PC-3 (cell line): ENCODE measurements at regions not wholly inside any gene's neighbourhood (a gene's known extent, or its start where the extent isn't known, plus 50 kb on each side); places are given as distances from the start of the nearest gene placed in this dataset.

Experiments
- ATAC-seq: fragments of 200-7000 bp; cut with Tn5 transposase; 2 replicates; pipeline ENCODE4 v1.9.1; 2020; ENCODE audit warnings: mild to moderate bottlenecking, moderate library complexity
- BruUV-seq: library from RNA; stranded (reverse); fragments of 400-500 nt; replicated peaks from 2 replicates; lab custom pipeline; 2021; lab: Mats Ljungman, UMichigan
- CTCF ChIA-PET: fragments of 300-600 bp; sonication (Branson Sonifier 250); formaldehyde crosslinking; loops from one replicate; lab custom pipeline; 2022; ENCODE audit warnings: antibody characterized with exemption; lab: Charles Lee
- POLR2A ChIA-PET: fragments of 300-600 bp; sonication (Branson Sonifier 250); formaldehyde crosslinking; loops from one replicate; lab custom pipeline; 2022; ENCODE audit warnings: antibody characterized with exemption; ENCODE audit not compliant: unreplicated experiment; lab: Charles Lee
- DNase-seq: peaks from one replicate; pipeline ENCODE4 v3.0.0-alpha.2; 2015
- H2AFZ ChIP-seq: fragments of 300-600 bp; sonication (generic); 2 replicates; pipeline ENCODE4 v1.6.0; 2016; ENCODE audit warnings: antibody characterized with exemption, low read length
- H3F3A ChIP-seq: fragments of 300-600 bp; sonication (generic); one replicate; pipeline ENCODE4 v1.6.0; 2017; ENCODE audit warnings: antibody characterized with exemption, low read length, control low read depth, mild to moderate bottlenecking; ENCODE audit not compliant: unreplicated experiment
- H3K27ac ChIP-seq: fragments of 300-600 bp; sonication (generic); 2 replicates; pipeline ENCODE4 v1.5.1; 2016; ENCODE audit warnings: mild to moderate bottlenecking, low read length
- H3K27me3 ChIP-seq: fragments of 300-600 bp; sonication (generic); 2 replicates; pipeline ENCODE4 v1.6.1; 2016; ENCODE audit warnings: low read length, mixed read lengths
- H3K36me3 ChIP-seq: fragments of 300-600 bp; sonication (generic); 2 replicates; pipeline ENCODE4 v1.6.1; 2016; ENCODE audit warnings: low read depth, mixed run types, low read length, mixed read lengths
- H3K4me1 ChIP-seq: fragments of 300-600 bp; sonication (generic); 2 replicates; pipeline ENCODE4 v1.5.1; 2016; ENCODE audit warnings: low read length; ENCODE audit not compliant: insufficient read depth
- H3K4me2 ChIP-seq: fragments of 300-600 bp; sonication (generic); 2 replicates; pipeline ENCODE4 v1.6.0; 2016; ENCODE audit warnings: low read length
- H3K4me3 ChIP-seq: fragments of 300-600 bp; sonication (generic); 2 replicates; pipeline ENCODE4 v1.5.1; 2016; ENCODE audit warnings: mild to moderate bottlenecking, low read length, mixed read lengths
- H3K79me2 ChIP-seq: fragments of 300-600 bp; sonication (generic); 2 replicates; pipeline ENCODE4 v1.6.1; 2017; ENCODE audit warnings: low read length, mixed read lengths
- H3K9ac ChIP-seq: fragments of 300-600 bp; sonication (generic); 2 replicates; pipeline ENCODE4 v1.6.0; 2016; ENCODE audit warnings: mild to moderate bottlenecking, low read length
- H3K9me2 ChIP-seq: fragments of 300-600 bp; sonication (generic); replicated peaks from 2 replicates; pipeline ENCODE4 v1.6.1; 2016; ENCODE audit warnings: mixed run types, low read length, mixed read lengths
- H3K9me3 ChIP-seq: fragments of 300-600 bp; sonication (generic); 2 replicates; pipeline ENCODE4 v1.6.1; 2016; ENCODE audit warnings: low read length, mixed read lengths
- H4K20me1 ChIP-seq: fragments of 300-600 bp; sonication (generic); 2 replicates; pipeline ENCODE4 v1.6.1; 2016; ENCODE audit warnings: low read length, mixed read lengths
- EZH2 ChIP-seq: fragments of 300-600 bp; sonication (generic); IDR thresholded peaks from one replicate; pipeline ENCODE4 v1.6.1; 2017; ENCODE audit warnings: antibody characterized with exemption, mild to moderate bottlenecking, low read length; ENCODE audit not compliant: unreplicated experiment
- EZH2phosphoT487 ChIP-seq: fragments of 300-600 bp; sonication (generic); IDR thresholded peaks from 2 replicates; pipeline ENCODE4 v1.6.1; 2018; ENCODE audit warnings: mild to moderate bottlenecking, antibody characterized with exemption, low read length, borderline replicate concordance
- intact Hi-C: fragments of 100-400 bp; cut with micrococcal nuclease; formaldehyde crosslinking; loops from 2 replicates; pipeline ENCODE4 v1.9.0; 2023
- TF ChIP-seq, protein P1 (sequence below): fragments of 300-600 bp; sonication (generic); conservative IDR thresholded peaks from 2 replicates; pipeline ENCODE4 v1.5.1; 2017; ENCODE audit warnings: antibody characterized with exemption, low read depth, mild to moderate bottlenecking, low read length

DNA sequence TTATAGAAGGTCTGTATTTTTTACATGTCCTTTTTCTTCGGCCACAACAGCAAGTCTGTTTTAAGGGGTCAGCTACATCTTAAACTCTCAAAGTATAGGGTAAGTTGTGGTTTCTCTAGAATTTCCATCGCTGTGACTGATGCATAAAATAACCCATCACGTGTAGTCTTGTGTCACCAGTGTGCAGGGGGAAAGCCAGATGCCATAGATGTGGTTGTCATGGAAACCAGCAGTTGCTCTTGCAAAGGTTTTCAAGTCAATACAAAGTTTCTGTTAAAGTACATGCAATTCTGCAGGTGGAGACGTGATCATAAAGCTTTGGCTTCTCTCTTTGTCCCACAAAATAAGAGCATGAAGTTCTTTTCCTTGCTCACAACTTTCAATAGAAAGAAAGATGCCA is 210.3 kb upstream of the ONECUT1 start:
- H3K4me3 ChIP-seq = no peak overlapping the region
- no peaks in the 10 kb centered on the region for H3F3A ChIP-seq
- ATAC-seq (no peak), DNase-seq (no peak)
- H3K9me2 ChIP-seq = no peaks in the 10 kb centered on the region
- H4K20me1 ChIP-seq = no peaks in the 10 kb centered on the region
- BruUV-seq = no TSS peak
- no peaks in the 10 kb centered on the region for H3K36me3 ChIP-seq
- H3K79me2 ChIP-seq = no peaks in the 10 kb centered on the region
- H3K27ac ChIP-seq = no peak overlapping the region
- H3K9ac ChIP-seq = no peak overlapping the region
- no peak overlapping the region for H3K4me2 ChIP-seq
- intact Hi-C loops = no loop called here
- H3K9me3 ChIP-seq = no peaks in the 10 kb centered on the region
- ChIA-PET POLR2A (no interaction called here), CTCF (no interaction called here)
- no peaks in the 10 kb centered on the region for H3K4me1 ChIP-seq
- H2AFZ ChIP-seq = no peak overlapping the region
- TF ChIP-seq, protein P1, sequence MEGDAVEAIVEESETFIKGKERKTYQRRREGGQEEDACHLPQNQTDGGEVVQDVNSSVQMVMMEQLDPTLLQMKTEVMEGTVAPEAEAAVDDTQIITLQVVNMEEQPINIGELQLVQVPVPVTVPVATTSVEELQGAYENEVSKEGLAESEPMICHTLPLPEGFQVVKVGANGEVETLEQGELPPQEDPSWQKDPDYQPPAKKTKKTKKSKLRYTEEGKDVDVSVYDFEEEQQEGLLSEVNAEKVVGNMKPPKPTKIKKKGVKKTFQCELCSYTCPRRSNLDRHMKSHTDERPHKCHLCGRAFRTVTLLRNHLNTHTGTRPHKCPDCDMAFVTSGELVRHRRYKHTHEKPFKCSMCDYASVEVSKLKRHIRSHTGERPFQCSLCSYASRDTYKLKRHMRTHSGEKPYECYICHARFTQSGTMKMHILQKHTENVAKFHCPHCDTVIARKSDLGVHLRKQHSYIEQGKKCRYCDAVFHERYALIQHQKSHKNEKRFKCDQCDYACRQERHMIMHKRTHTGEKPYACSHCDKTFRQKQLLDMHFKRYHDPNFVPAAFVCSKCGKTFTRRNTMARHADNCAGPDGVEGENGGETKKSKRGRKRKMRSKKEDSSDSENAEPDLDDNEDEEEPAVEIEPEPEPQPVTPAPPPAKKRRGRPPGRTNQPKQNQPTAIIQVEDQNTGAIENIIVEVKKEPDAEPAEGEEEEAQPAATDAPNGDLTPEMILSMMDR = no peak
- TF ChIP-seq EZH2 = no peak
- TF ChIP-seq EZH2phosphoT487 = no peak
- H3K27me3 ChIP-seq = no peaks in the 10 kb centered on the region

DNA sequence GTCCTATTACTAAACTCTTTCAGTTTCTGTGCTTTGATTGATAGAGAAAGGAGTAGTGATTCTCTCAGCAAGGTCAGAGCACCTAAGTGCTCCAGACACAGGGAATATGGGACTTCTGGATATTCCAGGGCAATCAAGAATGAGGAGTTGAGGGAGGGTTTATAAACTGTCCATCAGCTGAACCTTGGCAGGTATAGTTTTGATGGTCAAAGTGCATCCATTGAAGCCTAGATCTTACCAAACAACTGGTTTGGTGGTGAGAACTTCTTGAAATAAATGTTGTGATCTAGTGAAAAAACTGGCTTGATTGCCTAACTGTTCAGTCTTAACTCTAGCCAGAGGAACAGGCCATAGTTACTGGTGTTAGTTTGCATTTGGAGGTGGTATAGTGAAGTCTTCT is 207.0 kb upstream of the ONECUT1 start:
- no peak overlapping the region for H3K4me2 ChIP-seq
- POLR2A ChIA-PET = no interaction called here
- DNase-seq = no peak
- no peaks in the 10 kb centered on the region for H3K79me2 ChIP-seq
- H3K27ac ChIP-seq = no peak overlapping the region
- no TSS peak for BruUV-seq
- no peaks in the 10 kb centered on the region for H3K9me2 ChIP-seq
- H3K4me3 ChIP-seq = no peak overlapping the region
- H3K27me3 ChIP-seq = no peaks in the 10 kb centered on the region
- no peak for TF ChIP-seq EZH2phosphoT487
- TF ChIP-seq, protein P1 = no peak
- TF ChIP-seq EZH2 = no peak
- H3K9me3 ChIP-seq = no peaks in the 10 kb centered on the region
- no peak for ATAC-seq
- intact Hi-C loops = no loop called here
- H3K4me1 ChIP-seq = no peaks in the 10 kb centered on the region
- no peak overlapping the region for H2AFZ ChIP-seq
- CTCF ChIA-PET = no interaction called here
- H3K36me3 ChIP-seq = no peaks in the 10 kb centered on the region
- H3K9ac ChIP-seq = no peak overlapping the region
- no peaks in the 10 kb centered on the region for H4K20me1 ChIP-seq
- no peaks in the 10 kb centered on the region for H3F3A ChIP-seq

DNA sequence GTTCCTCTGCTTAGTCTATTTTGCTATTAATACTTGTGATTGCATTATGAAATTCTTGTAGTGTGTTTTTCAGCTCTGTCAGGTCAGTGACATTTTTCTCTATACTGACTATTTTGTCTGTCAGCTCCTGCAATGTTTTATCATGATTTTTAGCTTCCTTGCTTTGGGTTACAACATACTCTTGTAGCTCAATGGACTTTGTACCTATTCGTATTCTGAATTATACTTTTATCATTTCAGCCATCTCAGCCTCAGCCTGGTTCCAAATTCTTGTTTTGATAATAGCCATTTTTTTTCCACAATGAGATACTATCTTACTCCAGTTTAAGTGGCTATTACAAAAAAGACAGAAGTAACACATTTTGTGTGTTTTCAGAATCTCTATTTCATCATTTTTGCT is 204.2 kb upstream of the ONECUT1 start:
- H3K9me3 ChIP-seq = no peaks in the 10 kb centered on the region
- BruUV-seq = no TSS peak
- intact Hi-C loops = no loop called here
- H4K20me1 ChIP-seq = no peaks in the 10 kb centered on the region
- TF ChIP-seq EZH2 = no peak
- TF ChIP-seq, protein P1 = no peak
- TF ChIP-seq EZH2phosphoT487 = no peak
- no peaks in the 10 kb centered on the region for H3K27me3 ChIP-seq
- ChIA-PET CTCF (no interaction called here), POLR2A (no interaction called here)
- no peak overlapping the region for H2AFZ ChIP-seq
- H3K36me3 ChIP-seq = no peaks in the 10 kb centered on the region
- H3K4me1 ChIP-seq = no peaks in the 10 kb centered on the region
- H3K9ac ChIP-seq = no peak overlapping the region
- no peak overlapping the region for H3K4me3 ChIP-seq
- DNase-seq = no peak
- no peaks in the 10 kb centered on the region for H3F3A ChIP-seq
- no peak overlapping the region for H3K4me2 ChIP-seq
- no peaks in the 10 kb centered on the region for H3K9me2 ChIP-seq
- ATAC-seq = no peak
- no peaks in the 10 kb centered on the region for H3K79me2 ChIP-seq
- no peak overlapping the region for H3K27ac ChIP-seq
